Left forelimb (tissue), 1 donor: ENCODE measurements at regions not wholly inside any gene's neighbourhood (a gene's known extent, or its start where the extent isn't known, plus 50 kb on each side); places are given as distances from the start of the nearest gene placed in this dataset.

Experiments used
- DNase-seq: peaks from one replicate; pipeline ENCODE4 v3.0.0-alpha.2; 2018; ENCODE audit warnings: low spot score

GRCh38 chr1:229111703-229112319 is 159.1 kb upstream of the RAB4A start:
- no peak for DNase-seq

- no peak for DNase-seq
These were observed 157.9 kb upstream of the RAB4A start for GRCh38 chr1:229112832-229113548.

- no peak for DNase-seq
These were observed 156.6 kb upstream of the RAB4A start for GRCh38 chr1:229114315-229114714.

- DNase-seq = no peak
These were observed 156.0 kb upstream of the RAB4A start for GRCh38 chr1:229114850-229115365.

- no peak for DNase-seq
These were observed 154.8 kb upstream of the RAB4A start for GRCh38 chr1:229116114-229116513.

GRCh38 chr1:229117664-229118300 is 153.1 kb upstream of the RAB4A start:
- no peak for DNase-seq

GRCh38 chr1:229118477-229119061 is 152.3 kb upstream of the RAB4A start:
- no peak for DNase-seq

GRCh38 chr1:229119161-229119560 is 151.8 kb upstream of the RAB4A start:
- DNase-seq = no peak

GRCh38 chr1:229119876-229120275 is 151.0 kb upstream of the RAB4A start:
- DNase-seq = no peak

GRCh38 chr1:229121845-229122436 is 149.0 kb upstream of the RAB4A start:
- DNase-seq = no peak

- DNase-seq = no peak
These were observed 148.3 kb upstream of the RAB4A start for GRCh38 chr1:229122606-229123005.

GRCh38 chr1:229124116-229124515 is 146.8 kb upstream of the RAB4A start:
- DNase-seq = no peak

GRCh38 chr1:229124520-229125124 is 146.3 kb upstream of the RAB4A start:
- DNase-seq = no peak

GRCh38 chr1:229127301-229127700 is 143.6 kb upstream of the RAB4A start:
- no peak for DNase-seq

GRCh38 chr1:229128066-229128608 is 142.8 kb upstream of the RAB4A start:
- DNase-seq = no peak

GRCh38 chr1:229129301-229130027 is 141.4 kb upstream of the RAB4A start:
- no peak for DNase-seq

- no peak for DNase-seq
These were observed 140.8 kb upstream of the RAB4A start for GRCh38 chr1:229130028-229130668.

GRCh38 chr1:229131243-229132105 is 139.4 kb upstream of the RAB4A start:
- DNase-seq = no peak

GRCh38 chr1:229132106-229132443 is 138.8 kb upstream of the RAB4A start:
- no peak for DNase-seq

GRCh38 chr1:229132706-229133105 is 138.2 kb upstream of the RAB4A start:
- no peak for DNase-seq
